Keratinocyte (primary cell): ENCODE measurements at regions not wholly inside any gene's neighbourhood (a gene's known extent, or its start where the extent isn't known, plus 50 kb on each side); places are given as distances from the start of the nearest gene placed in this dataset.

ENCODE experiments used
- DNase-seq: peaks from one replicate; pipeline ENCODE4 v3.0.0-alpha.2; 2011; ENCODE audit warnings: low read depth, missing footprints, low spot score
- FAIRE-seq: peaks from 2 replicates; lab custom pipeline; 2011; peaks lifted over from hg19 to GRCh38; lab: Jason Lieb, UNC
- H2AFZ ChIP-seq: 2 replicates; pipeline ENCODE4 v1.6.0; 2012; ENCODE audit warnings: low read length, control low read depth, inconsistent platforms; ENCODE audit not compliant: control insufficient read depth
- H3K27ac ChIP-seq: 2 replicates; pipeline ENCODE4 v1.5.1; 2011; ENCODE audit warnings: low read length; ENCODE audit not compliant: control insufficient read depth, insufficient read depth
- H3K27me3 ChIP-seq: 3 replicates; pipeline ENCODE4 v1.6.0; 2011; ENCODE audit warnings: low read length; ENCODE audit not compliant: control insufficient read depth, insufficient read depth; ENCODE audit errors: extremely low read depth
- H3K36me3 ChIP-seq, 2 experiments: 2 replicates in 1 of 2; 3 replicates in 1 of 2; pipeline ENCODE4 v1.5.1; 2011; ENCODE audit warnings: low read length in 2 of 2, mild to moderate bottlenecking in 1 of 2; ENCODE audit not compliant: control insufficient read depth in 2 of 2, insufficient read depth in 2 of 2; ENCODE audit errors: extremely low read depth in 1 of 2
- H3K4me1 ChIP-seq: 3 replicates; pipeline ENCODE4 v1.5.1; 2011; ENCODE audit warnings: low read length; ENCODE audit not compliant: control insufficient read depth, insufficient read depth; ENCODE audit errors: extremely low read depth
- H3K4me2 ChIP-seq: 3 replicates; pipeline ENCODE4 v1.6.0; 2011; ENCODE audit warnings: low read depth, low read length; ENCODE audit not compliant: control insufficient read depth, insufficient read depth; ENCODE audit errors: extremely low read depth
- H3K4me3 ChIP-seq, 3 experiments: fragments of 200-600 bp in 1 of 3; sonication (generic) in 1 of 3; 2 replicates in 2 of 3; 3 replicates in 1 of 3; pipeline ENCODE4 v1.5.1; 2011 to 2016; ENCODE audit warnings: low read length in 3 of 3, mild to moderate bottlenecking in 3 of 3, control low read depth in 2 of 3, inconsistent platforms in 1 of 3, low read depth in 1 of 3, mixed read lengths in 1 of 3, mixed run types in 1 of 3, moderate library complexity in 1 of 3; ENCODE audit not compliant: control insufficient read depth in 2 of 3, insufficient read depth in 2 of 3; ENCODE audit errors: extremely low read depth in 1 of 3
- H3K79me2 ChIP-seq: 2 replicates; pipeline ENCODE4 v1.6.0; 2012; ENCODE audit warnings: low read length; ENCODE audit not compliant: control insufficient read depth, insufficient read depth
- H3K9ac ChIP-seq: 3 replicates; pipeline ENCODE4 v1.6.0; 2011; ENCODE audit warnings: low read length; ENCODE audit not compliant: control insufficient read depth, insufficient read depth; ENCODE audit errors: extremely low read depth
- H3K9me1 ChIP-seq: 3 replicates; pipeline ENCODE4 v1.6.0; 2011; ENCODE audit warnings: low read length; ENCODE audit not compliant: control insufficient read depth, insufficient read depth; ENCODE audit errors: extremely low read depth
- H3K9me3 ChIP-seq: 2 replicates; pipeline ENCODE4 v1.5.1; 2012; ENCODE audit warnings: low read depth, low read length; ENCODE audit not compliant: control insufficient read depth
- H4K20me1 ChIP-seq: 3 replicates; pipeline ENCODE4 v1.6.0; 2011; ENCODE audit warnings: low read length; ENCODE audit not compliant: control insufficient read depth, insufficient read depth; ENCODE audit errors: extremely low read depth
- EZH2 ChIP-seq: IDR thresholded peaks from one replicate; pipeline ENCODE4 v1.6.1; 2012; ENCODE audit warnings: inconsistent platforms, mild to moderate bottlenecking, low read length, moderate library complexity
- dilution Hi-C: fragments of 300-500 bp; cut with MboI; formaldehyde crosslinking; loops from one replicate; pipeline ENCODE4 v1.7.0; 2020; ENCODE audit warnings: low sequenced_read_pairs; ENCODE audit not compliant: extremely low pct_ligation_motif_present
- TF ChIP-seq, protein P1 (sequence below), 3 experiments: IDR thresholded peaks in 1 of 3; conservative IDR thresholded peaks in 1 of 3; optimal IDR thresholded peaks in 1 of 3; 2 replicates in 2 of 3; 3 replicates in 1 of 3; pipeline versions ENCODE3 to v1.5.1; 2011; ENCODE audit warnings: low read length in 3 of 3, mild to moderate bottlenecking in 3 of 3, moderate library complexity in 2 of 3, control low read depth in 1 of 3, inconsistent platforms in 1 of 3; ENCODE audit not compliant: insufficient read depth in 2 of 3; ENCODE audit errors: extremely low read depth in 1 of 3

DNA sequence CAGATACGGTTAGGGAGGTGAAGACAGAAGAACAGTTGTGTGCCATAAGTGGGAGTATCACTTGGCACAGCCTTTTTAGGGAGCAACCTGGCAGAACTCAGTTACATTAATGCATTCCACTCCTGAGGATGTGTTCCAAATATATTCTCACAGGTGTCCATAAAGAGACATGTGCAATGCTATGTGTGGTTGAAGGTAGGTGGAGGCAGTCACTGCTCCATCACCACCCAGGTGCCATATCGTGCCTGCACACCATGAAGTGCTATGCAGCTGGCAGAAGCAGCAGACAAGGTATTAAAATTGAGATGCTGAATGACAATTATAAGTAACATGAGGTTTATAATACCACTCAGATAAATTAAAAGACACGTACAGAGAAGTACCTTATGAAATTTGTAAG lies 248.0 kb upstream of the SFRP2 start:
- H4K20me1 ChIP-seq, result no peaks in the 10 kb centered on the region
- FAIRE-seq, result no peak
- no peaks in the 10 kb centered on the region for H3K79me2 ChIP-seq
- H3K36me3 ChIP-seq, result no peaks in the 10 kb centered on the region
- no peak overlapping the region for H3K4me2 ChIP-seq
- no peaks in the 10 kb centered on the region for H3K9me1 ChIP-seq
- no peak overlapping the region for H3K27ac ChIP-seq
- DNase-seq, result no peak
- peaks cover 3% of the 10 kb centered on the region for H3K27me3 ChIP-seq
- H3K4me3 ChIP-seq, result no peak overlapping the region
- H2AFZ ChIP-seq, result no peak overlapping the region
- H3K9me3 ChIP-seq, result no peaks in the 10 kb centered on the region
- H3K9ac ChIP-seq, result no peak overlapping the region
- TF ChIP-seq, protein P1, sequence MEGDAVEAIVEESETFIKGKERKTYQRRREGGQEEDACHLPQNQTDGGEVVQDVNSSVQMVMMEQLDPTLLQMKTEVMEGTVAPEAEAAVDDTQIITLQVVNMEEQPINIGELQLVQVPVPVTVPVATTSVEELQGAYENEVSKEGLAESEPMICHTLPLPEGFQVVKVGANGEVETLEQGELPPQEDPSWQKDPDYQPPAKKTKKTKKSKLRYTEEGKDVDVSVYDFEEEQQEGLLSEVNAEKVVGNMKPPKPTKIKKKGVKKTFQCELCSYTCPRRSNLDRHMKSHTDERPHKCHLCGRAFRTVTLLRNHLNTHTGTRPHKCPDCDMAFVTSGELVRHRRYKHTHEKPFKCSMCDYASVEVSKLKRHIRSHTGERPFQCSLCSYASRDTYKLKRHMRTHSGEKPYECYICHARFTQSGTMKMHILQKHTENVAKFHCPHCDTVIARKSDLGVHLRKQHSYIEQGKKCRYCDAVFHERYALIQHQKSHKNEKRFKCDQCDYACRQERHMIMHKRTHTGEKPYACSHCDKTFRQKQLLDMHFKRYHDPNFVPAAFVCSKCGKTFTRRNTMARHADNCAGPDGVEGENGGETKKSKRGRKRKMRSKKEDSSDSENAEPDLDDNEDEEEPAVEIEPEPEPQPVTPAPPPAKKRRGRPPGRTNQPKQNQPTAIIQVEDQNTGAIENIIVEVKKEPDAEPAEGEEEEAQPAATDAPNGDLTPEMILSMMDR (optimal IDR thresholded peaks at IDR 0.05 in 1 of 3, IDR thresholded peaks at IDR 0.05 in 1 of 3, conservative IDR thresholded peaks at IDR 0.05 in 1 of 3; ENCODE audit: extremely low read depth in 1 of 3, insufficient read depth in 2 of 3, low read length in 3 of 3), result no peak
- no peak for TF ChIP-seq EZH2
- H3K4me1 ChIP-seq, result no peaks in the 10 kb centered on the region
- dilution Hi-C loops, result no loop called here

DNA sequence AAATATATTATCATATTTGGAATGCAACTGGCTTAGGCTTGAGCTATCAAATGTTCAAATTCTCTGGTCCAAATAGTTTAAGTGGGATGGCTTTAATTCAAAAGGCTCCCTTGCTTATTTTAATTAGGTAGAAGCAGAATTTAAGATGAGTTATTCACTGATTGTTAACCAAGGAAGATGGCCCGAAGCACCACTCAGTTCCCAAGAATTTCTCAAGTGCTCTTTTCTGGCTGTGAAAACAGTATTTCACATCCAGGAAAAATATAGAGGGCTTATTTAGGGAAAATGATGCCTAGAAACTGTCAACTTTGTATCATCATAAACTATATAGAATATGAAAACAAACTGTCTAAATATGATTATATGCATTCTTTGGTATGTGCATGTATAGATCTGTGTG lies 246.5 kb upstream of the SFRP2 start:
- no peaks in the 10 kb centered on the region for H3K36me3 ChIP-seq
- H3K9ac ChIP-seq, result no peak overlapping the region
- no peak for DNase-seq
- peaks cover 3% of the 10 kb centered on the region for H3K27me3 ChIP-seq
- H3K27ac ChIP-seq, result no peak overlapping the region
- H2AFZ ChIP-seq, result no peak overlapping the region
- H3K9me1 ChIP-seq, result no peaks in the 10 kb centered on the region
- no peak overlapping the region for H3K4me2 ChIP-seq
- no peaks in the 10 kb centered on the region for H3K79me2 ChIP-seq
- FAIRE-seq, result no peak
- dilution Hi-C loops, result no loop called here
- H3K4me3 ChIP-seq, result no peak overlapping the region
- no peaks in the 10 kb centered on the region for H3K4me1 ChIP-seq
- no peaks in the 10 kb centered on the region for H3K9me3 ChIP-seq
- no peaks in the 10 kb centered on the region for H4K20me1 ChIP-seq
- no peak for TF ChIP-seq EZH2
- TF ChIP-seq, protein P1 (optimal IDR thresholded peaks at IDR 0.05 in 1 of 3, IDR thresholded peaks at IDR 0.05 in 1 of 3, conservative IDR thresholded peaks at IDR 0.05 in 1 of 3; ENCODE audit: extremely low read depth in 1 of 3, insufficient read depth in 2 of 3, low read length in 3 of 3), result no peak
